HepG2 (cell line): ENCODE measurements at regions not wholly inside any gene's neighbourhood (a gene's known extent, or its start where the extent isn't known, plus 50 kb on each side); places are given as distances from the start of the nearest gene placed in this dataset.

Source experiments
- ATAC-seq: fragments of 200-7000 bp; cut with Tn5 transposase; 3 replicates; pipeline ENCODE4 v1.9.1; 2020; ENCODE audit warnings: mild to moderate bottlenecking, moderate library complexity
- BruUV-seq: library from RNA; stranded (reverse); fragments of 400-500 nt; replicated peaks from 2 replicates; lab custom pipeline; 2021; lab: Mats Ljungman, UMichigan
- CTCF ChIA-PET: fragments of 300-600 bp; formaldehyde crosslinking; extraction: SDS; loops from one replicate; lab custom pipeline; 2021; ENCODE audit warnings: low total read pairs, inconsistent platforms, low intra/inter-chr PET ratio; lab: Yijun Ruan, JAX
- POLR2A ChIA-PET: fragments of 350-600 bp; sonication (Branson Sonifier 250); formaldehyde crosslinking; loops from one replicate; lab custom pipeline; 2020; ENCODE audit warnings: antibody characterized with exemption, inconsistent platforms; lab: Yijun Ruan, JAX
- DNase-seq: peaks from one replicate; pipeline ENCODE4 v3.0.0-alpha.2; 2015; ENCODE audit warnings: low spot score
- FAIRE-seq: peaks from 3 replicates; lab custom pipeline; 2011; peaks lifted over from hg19 to GRCh38; lab: Jason Lieb, UNC
- H2AFZ ChIP-seq: one replicate; pipeline ENCODE4 v1.6.1; 2011; ENCODE audit warnings: low read length, inconsistent platforms
- H3K27ac ChIP-seq: fragments of 300-600 bp; 3 replicates; pipeline ENCODE4 v1.8.0; 2011; ENCODE audit warnings: mixed run types, mild to moderate bottlenecking, mixed read lengths, low read length, inconsistent platforms; ENCODE audit not compliant: insufficient read depth; ENCODE audit errors: extremely low read length
- H3K27me3 ChIP-seq, 2 experiments: fragments of 200-600 bp in 1 of 2; 2 replicates in 1 of 2; 3 replicates in 1 of 2; pipeline versions ENCODE4 v1.6.0 to v1.8.0; 2011; ENCODE audit warnings: low read length in 2 of 2, mild to moderate bottlenecking in 2 of 2, moderate library complexity in 2 of 2, inconsistent platforms in 1 of 2; ENCODE audit not compliant: insufficient read depth in 2 of 2, control insufficient read depth in 1 of 2
- H3K36me3 ChIP-seq, 2 experiments: fragments of 200-600 bp in 1 of 2; replicated peaks in 1 of 2; 2 replicates in 1 of 2; 3 replicates in 1 of 2; pipeline versions ENCODE4 v1.5.1 to v1.8.0; 2011; ENCODE audit warnings: low read length in 2 of 2, inconsistent platforms in 1 of 2; ENCODE audit not compliant: insufficient read depth in 2 of 2, control insufficient read depth in 1 of 2
- H3K4me1 ChIP-seq: 2 replicates; pipeline ENCODE4 v1.5.1; 2012; ENCODE audit warnings: low read length, inconsistent platforms; ENCODE audit not compliant: insufficient read depth
- H3K4me2 ChIP-seq: 2 replicates; pipeline ENCODE4 v1.6.0; 2011; ENCODE audit warnings: low read depth, low read length, inconsistent platforms
- H3K4me3 ChIP-seq, 3 experiments: fragments of 200-600 bp in 1 of 3; sonication (generic), shearing (Covaris generic) in 1 of 3; replicated peaks in 1 of 3; 2 replicates each; pipeline ENCODE4 v1.5.1; 2011 to 2016; ENCODE audit warnings: low read length in 3 of 3, inconsistent platforms in 2 of 3, low read depth in 2 of 3, mild to moderate bottlenecking in 2 of 3, control low read depth in 1 of 3, mixed read lengths in 1 of 3; ENCODE audit not compliant: insufficient read depth in 1 of 3
- H3K79me2 ChIP-seq: one replicate; pipeline ENCODE4 v1.6.1; 2011; ENCODE audit warnings: low read length, inconsistent platforms; ENCODE audit not compliant: insufficient read depth
- H3K9ac ChIP-seq: 2 replicates; pipeline ENCODE4 v1.6.0; 2011; ENCODE audit warnings: mild to moderate bottlenecking, low read depth, low read length, inconsistent platforms; ENCODE audit not compliant: insufficient read depth
- H3K9me3 ChIP-seq: 2 replicates; pipeline ENCODE4 v1.5.1; 2012; ENCODE audit warnings: mild to moderate bottlenecking, low read length
- H4K20me1 ChIP-seq: 2 replicates; pipeline ENCODE4 v1.6.0; 2011; ENCODE audit warnings: inconsistent platforms, mild to moderate bottlenecking, low read length, moderate library complexity; ENCODE audit not compliant: insufficient read depth
- ARID2 ChIP-seq: sonication (generic); formaldehyde crosslinking; IDR thresholded peaks from 2 replicates; pipeline ENCODE4 v1.8.1; 2022; ENCODE audit warnings: mild to moderate bottlenecking, missing genetic modification reagents, borderline replicate concordance
- MLLT10 ChIP-seq: sonication (generic); formaldehyde crosslinking; IDR thresholded peaks from 2 replicates; pipeline ENCODE4 v1.4.0; 2020; ENCODE audit warnings: missing genetic modification reagents
- PRPF4 ChIP-seq: fragments of 200-400 bp; formaldehyde crosslinking; IDR thresholded peaks from 2 replicates; pipeline ENCODE4 v1.6.1; 2016; ENCODE audit warnings: low read length, low read depth; ENCODE audit not compliant: poor library complexity, severe bottlenecking
- XRCC5 ChIP-seq: fragments of 200-400 bp; formaldehyde crosslinking; optimal IDR thresholded peaks from 2 replicates; pipeline ENCODE3; 2017; ENCODE audit warnings: mild to moderate bottlenecking, low read length
- ZNF317 ChIP-seq: sonication (generic); formaldehyde crosslinking; IDR thresholded peaks from 2 replicates; pipeline ENCODE4 v1.5.0; 2020; ENCODE audit warnings: mild to moderate bottlenecking, missing genetic modification reagents
- ZSCAN30 ChIP-seq: sonication (generic); formaldehyde crosslinking; IDR thresholded peaks from 2 replicates; pipeline ENCODE4 v1.5.0; 2020; ENCODE audit warnings: mild to moderate bottlenecking, missing genetic modification reagents
- WGBS: methylation state at CpG from one replicate; pipeline ENCODE4 v1.1.6; 2017; ENCODE audit warnings: low lambda C conversion rate; 5-methylcytosine and 5-hydroxymethylcytosine counted together
- in situ Hi-C: cut with HindIII; loops from 2 replicates; pipeline ENCODE4 v1.10.0; 2017; ENCODE audit warnings: low pct_unique_long_range_greater_than_20kb; ENCODE audit not compliant: extremely low pct_ligation_motif_present
- intact Hi-C: fragments of 100-400 bp; cut with micrococcal nuclease; formaldehyde crosslinking; loops from one replicate; pipeline ENCODE4 v1.10.0; 2022; ENCODE audit not compliant: unreplicated experiment
- TF ChIP-seq, protein P1 (sequence below): sonication (generic); formaldehyde crosslinking; IDR thresholded peaks from 2 replicates; pipeline ENCODE4 v1.8.1; 2023; ENCODE audit warnings: mild to moderate bottlenecking, missing genetic modification reagents, borderline replicate concordance
- TF ChIP-seq, protein P2 (sequence below): sonication (generic); formaldehyde crosslinking; conservative IDR thresholded peaks from 2 replicates; pipeline ENCODE4 v1.4.0; 2020; ENCODE audit warnings: missing genetic modification reagents
- TF ChIP-seq, protein P3 (sequence below): sonication (generic); formaldehyde crosslinking; IDR thresholded peaks from 2 replicates; pipeline ENCODE4 v1.5.0; 2020; ENCODE audit warnings: missing genetic modification reagents
- TF ChIP-seq, protein P4 (sequence below): IDR thresholded peaks from 2 replicates; pipeline ENCODE4 v1.6.1; 2016

DNA sequence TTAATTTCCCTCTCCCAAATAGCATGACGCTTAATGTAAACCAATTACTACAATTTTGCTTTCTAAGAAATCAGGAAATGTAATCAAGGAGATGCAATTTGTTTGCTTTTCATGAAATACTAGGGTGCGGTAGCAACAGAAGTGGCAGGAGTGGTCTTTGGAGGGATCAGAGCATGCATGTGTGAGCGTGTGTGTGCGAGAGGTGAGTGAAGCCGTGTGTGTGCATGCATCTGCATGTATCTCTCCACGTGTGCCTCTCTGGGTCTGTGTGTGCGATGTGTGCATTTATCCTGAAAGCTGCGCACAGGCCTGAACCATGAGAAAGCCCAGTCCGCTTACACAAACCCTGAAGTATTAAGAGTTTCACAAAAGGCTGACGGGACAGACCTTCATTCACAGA is 249.8 kb upstream of the C1orf174 start:
- Histone ChIP-seq H3K9me3 (no peaks in the 10 kb centered on the region), H3K36me3 (no peaks in the 10 kb centered on the region), H3K4me3 (no peak overlapping the region), H2AFZ (no peak overlapping the region), H3K27me3 (peaks cover 5 to 18% of the 10 kb centered on the region in 2 experiments; a peak in 4 of 5 replicates), H3K79me2 (no peaks in the 10 kb centered on the region), H3K9ac (no peak overlapping the region), H3K4me1 (no peaks in the 10 kb centered on the region), H4K20me1 (no peaks in the 10 kb centered on the region), H3K27ac (no peak overlapping the region), H3K4me2 (no peak overlapping the region)
- CTCF ChIA-PET = no interaction called here
- in situ Hi-C loops = no loop called here
- DNase-seq = no peak
- FAIRE-seq = no peak
- intact Hi-C loops = no loop called here
- POLR2A ChIA-PET = no interaction called here
- no peak for ATAC-seq
- no TSS peak for BruUV-seq
- TF ChIP-seq ZNF317 (CRISPR knock-in tag) (no peak), ARID2 (CRISPR knock-in tag) (no peak), PRPF4 (no peak), XRCC5 (no peak), MLLT10 (CRISPR knock-in tag) (no peak), ZSCAN30 (CRISPR knock-in tag) (no peak)
- TF ChIP-seq, protein P1, sequence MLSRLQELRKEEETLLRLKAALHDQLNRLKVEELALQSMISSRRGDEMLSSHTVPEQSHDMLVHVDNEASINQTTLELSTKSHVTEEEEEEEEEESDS (CRISPR knock-in tag) = no peak
- TF ChIP-seq, protein P2, sequence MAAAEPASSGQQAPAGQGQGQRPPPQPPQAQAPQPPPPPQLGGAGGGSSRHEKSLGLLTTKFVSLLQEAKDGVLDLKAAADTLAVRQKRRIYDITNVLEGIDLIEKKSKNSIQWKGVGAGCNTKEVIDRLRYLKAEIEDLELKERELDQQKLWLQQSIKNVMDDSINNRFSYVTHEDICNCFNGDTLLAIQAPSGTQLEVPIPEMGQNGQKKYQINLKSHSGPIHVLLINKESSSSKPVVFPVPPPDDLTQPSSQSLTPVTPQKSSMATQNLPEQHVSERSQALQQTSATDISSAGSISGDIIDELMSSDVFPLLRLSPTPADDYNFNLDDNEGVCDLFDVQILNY (CRISPR knock-in tag) = no peak
- TF ChIP-seq, protein P3, sequence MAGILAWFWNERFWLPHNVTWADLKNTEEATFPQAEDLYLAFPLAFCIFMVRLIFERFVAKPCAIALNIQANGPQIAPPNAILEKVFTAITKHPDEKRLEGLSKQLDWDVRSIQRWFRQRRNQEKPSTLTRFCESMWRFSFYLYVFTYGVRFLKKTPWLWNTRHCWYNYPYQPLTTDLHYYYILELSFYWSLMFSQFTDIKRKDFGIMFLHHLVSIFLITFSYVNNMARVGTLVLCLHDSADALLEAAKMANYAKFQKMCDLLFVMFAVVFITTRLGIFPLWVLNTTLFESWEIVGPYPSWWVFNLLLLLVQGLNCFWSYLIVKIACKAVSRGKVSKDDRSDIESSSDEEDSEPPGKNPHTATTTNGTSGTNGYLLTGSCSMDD (CRISPR knock-in tag) = no peak
- TF ChIP-seq, protein P4, sequence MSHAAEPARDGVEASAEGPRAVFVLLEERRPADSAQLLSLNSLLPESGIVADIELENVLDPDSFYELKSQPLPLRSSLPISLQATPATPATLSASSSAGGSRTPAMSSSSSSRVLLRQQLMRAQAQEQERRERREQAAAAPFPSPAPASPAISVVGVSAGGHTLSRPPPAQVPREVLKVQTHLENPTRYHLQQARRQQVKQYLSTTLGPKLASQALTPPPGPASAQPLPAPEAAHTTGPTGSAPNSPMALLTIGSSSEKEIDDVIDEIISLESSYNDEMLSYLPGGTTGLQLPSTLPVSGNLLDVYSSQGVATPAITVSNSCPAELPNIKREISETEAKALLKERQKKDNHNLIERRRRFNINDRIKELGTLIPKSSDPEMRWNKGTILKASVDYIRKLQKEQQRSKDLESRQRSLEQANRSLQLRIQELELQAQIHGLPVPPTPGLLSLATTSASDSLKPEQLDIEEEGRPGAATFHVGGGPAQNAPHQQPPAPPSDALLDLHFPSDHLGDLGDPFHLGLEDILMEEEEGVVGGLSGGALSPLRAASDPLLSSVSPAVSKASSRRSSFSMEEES (CRISPR knock-in tag) = no peak
- WGBS = 60% methylated on average over 10 of the region's 10 CpGs
